AG04450 (cell line): ENCODE measurements at regions not wholly inside any gene's neighbourhood (a gene's known extent, or its start where the extent isn't known, plus 50 kb on each side); places are given as distances from the start of the nearest gene placed in this dataset.

ENCODE experiments used
- CTCF ChIA-PET: fragments of 300-600, 350-600 bp; formaldehyde crosslinking; extraction: SDS; loops from one replicate; lab custom pipeline; 2022; ENCODE audit warnings: antibody characterized with exemption, inconsistent platforms; lab: Charles Lee
- POLR2A ChIA-PET: fragments of 350-600 bp; formaldehyde crosslinking; extraction: SDS; loops from one replicate; lab custom pipeline; 2021; ENCODE audit warnings: antibody characterized with exemption, inconsistent platforms; lab: Yijun Ruan, JAX
- DNase-seq: peaks from one replicate; pipeline ENCODE4 v3.0.0-alpha.2; 2011; ENCODE audit warnings: low read depth, low spot score
- H3K27ac ChIP-seq: one replicate; pipeline ENCODE4 v1.5.1; 2012; ENCODE audit warnings: low read depth, low read length, control low read depth
- H3K27me3 ChIP-seq: one replicate; pipeline ENCODE4 v1.6.0; 2012; ENCODE audit warnings: low read length; ENCODE audit not compliant: control insufficient read depth, insufficient read depth
- H3K4me3 ChIP-seq: 2 replicates; pipeline ENCODE4 v1.5.1; 2011; ENCODE audit warnings: mild to moderate bottlenecking, low read depth, low read length, control low read depth
- H3K9me3 ChIP-seq: 2 replicates; pipeline ENCODE4 v1.5.1; 2012; ENCODE audit warnings: low read length; ENCODE audit not compliant: control insufficient read depth, insufficient read depth
- CTCF ChIP-seq: IDR thresholded peaks from 2 replicates; pipeline ENCODE4 v1.5.1; 2011; ENCODE audit warnings: low read depth, low read length, control low read depth, inconsistent platforms

- no peak overlapping the region for H3K27ac ChIP-seq
- POLR2A ChIA-PET = no interaction called here
- H3K4me3 ChIP-seq = no peak overlapping the region
- peaks cover 3% of the 10 kb centered on the region; the same call in 1 of the 2 replicates for H3K9me3 ChIP-seq
- H3K27me3 ChIP-seq = no peaks in the 10 kb centered on the region
- CTCF ChIA-PET = no interaction called here
- TF ChIP-seq CTCF = no peak
- DNase-seq = no peak
These were observed 476.9 kb downstream of the PDHA2 start for GRCh38 chr4:96316776-96317175.

GRCh38 chr4:96317891-96318290 is 478.0 kb downstream of the PDHA2 start:
- DNase-seq = no peak
- Histone ChIP-seq H3K9me3 (peaks cover 3% of the 10 kb centered on the region; the same call in 1 of the 2 replicates), H3K4me3 (no peak overlapping the region), H3K27me3 (no peaks in the 10 kb centered on the region), H3K27ac (no peak overlapping the region)
- no peak for TF ChIP-seq CTCF
- CTCF ChIA-PET = no interaction called here
- POLR2A ChIA-PET = no interaction called here

GRCh38 chr4:96326846-96327245 is 487.0 kb downstream of the PDHA2 start:
- CTCF ChIA-PET = no interaction called here
- no peak for DNase-seq
- TF ChIP-seq CTCF = no peak
- H3K27me3 ChIP-seq = no peaks in the 10 kb centered on the region
- H3K27ac ChIP-seq = no peak overlapping the region
- POLR2A ChIA-PET = no interaction called here
- no peak overlapping the region for H3K4me3 ChIP-seq
- no peaks in the 10 kb centered on the region; the same call in 1 of the 2 replicates for H3K9me3 ChIP-seq

- no peak for TF ChIP-seq CTCF
- Histone ChIP-seq H3K27ac (no peak overlapping the region), H3K9me3 (no peaks in the 10 kb centered on the region), H3K27me3 (no peaks in the 10 kb centered on the region), H3K4me3 (no peak overlapping the region)
- CTCF ChIA-PET = no interaction called here
- DNase-seq = no peak
- POLR2A ChIA-PET = no interaction called here
These were observed 502.3 kb downstream of the PDHA2 start for GRCh38 chr4:96342196-96342595.

- DNase-seq = no peak
- CTCF ChIA-PET = no interaction called here
- POLR2A ChIA-PET = no interaction called here
- H3K9me3 ChIP-seq = no peaks in the 10 kb centered on the region
- no peak overlapping the region for H3K4me3 ChIP-seq
- no peaks in the 10 kb centered on the region for H3K27me3 ChIP-seq
- no peak overlapping the region for H3K27ac ChIP-seq
- TF ChIP-seq CTCF = no peak
These were observed 503.0 kb downstream of the PDHA2 start for GRCh38 chr4:96342790-96343455.
